ENCODE measurements at regions not wholly inside any gene's neighbourhood (a gene's known extent, or its start where the extent isn't known, plus 50 kb on each side); places are given as distances from the start of the nearest gene placed in this dataset.

DNA sequence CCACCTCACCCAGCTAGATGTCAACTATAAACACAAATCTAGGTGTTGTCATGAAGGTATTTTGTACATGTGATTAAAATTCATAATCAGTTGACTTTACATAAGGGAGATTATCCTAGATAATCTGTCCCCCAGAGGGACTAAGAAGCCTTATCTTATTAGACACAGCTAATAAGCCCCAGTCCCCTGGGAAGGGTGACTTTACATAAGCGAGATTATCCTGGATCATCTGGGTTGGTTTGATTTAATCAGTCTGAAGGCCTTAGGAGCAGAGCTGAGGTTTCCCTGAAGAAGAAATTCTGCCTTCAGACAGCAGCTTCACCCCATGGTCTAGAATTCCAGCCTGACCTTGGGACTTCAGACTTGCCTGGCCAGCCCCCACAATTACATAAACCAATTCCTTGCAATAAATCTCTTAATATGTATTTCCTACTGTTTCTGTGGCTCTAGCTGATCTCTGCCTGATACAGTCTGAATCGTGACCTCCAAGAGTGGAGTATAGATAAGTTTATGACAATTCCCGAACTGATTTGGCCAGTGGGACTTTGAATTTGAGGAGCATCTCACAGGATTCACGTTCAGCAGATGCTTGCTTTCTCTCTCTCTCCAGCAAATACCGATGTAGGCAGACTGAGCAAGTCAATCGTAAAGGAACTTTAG, 66.5 kb downstream of the MRPL46 start:
- H3K27me3 Mint-ChIP-seq (ENCODE audit: low read depth): no peaks in the 10 kb centered on the region
- ATAC-seq: no peak
- no peak overlapping the region for H3K27ac Mint-ChIP-seq
- H3K36me3 Mint-ChIP-seq: no peaks in the 10 kb centered on the region; the same call in 1 of the 2 replicates
- ChIA-PET POLR2A (no interaction called here), CTCF (interaction anchor here (0.8 to 4.7 kb wide), 3 partner anchors 35 to 69 kb away, joined by 3 to 21 read pairs (median 3); no protein-coding TSS in a partner anchor)
- H3K4me1 Mint-ChIP-seq: peaks cover 23% of the 10 kb centered on the region
- peaks cover 8% of the 10 kb centered on the region for H3K9me3 Mint-ChIP-seq
- TF ChIP-seq USF1 (CRISPR knock-in tag; IDR thresholded peaks at IDR 0.05) (no peak), PRRX2 (CRISPR knock-in tag; IDR thresholded peaks at IDR 0.05) (no peak), MYBL2 (CRISPR knock-in tag; IDR thresholded peaks at IDR 0.05) (no peak), NFE2L1 (CRISPR knock-in tag; IDR thresholded peaks at IDR 0.05) (no peak), TEAD4 (CRISPR knock-in tag; IDR thresholded peaks at IDR 0.05) (no peak), OVOL2 (CRISPR knock-in tag; IDR thresholded peaks at IDR 0.05; ENCODE audit: borderline replicate concordance) (no peak), TP53 (CRISPR knock-in tag; IDR thresholded peaks at IDR 0.05) (no peak), EMX1 (CRISPR knock-in tag; IDR thresholded peaks at IDR 0.05) (no peak)
- H3K4me3 Mint-ChIP-seq: no peak overlapping the region
- no peak for DNase-seq (ENCODE audit: low spot score)

DNA sequence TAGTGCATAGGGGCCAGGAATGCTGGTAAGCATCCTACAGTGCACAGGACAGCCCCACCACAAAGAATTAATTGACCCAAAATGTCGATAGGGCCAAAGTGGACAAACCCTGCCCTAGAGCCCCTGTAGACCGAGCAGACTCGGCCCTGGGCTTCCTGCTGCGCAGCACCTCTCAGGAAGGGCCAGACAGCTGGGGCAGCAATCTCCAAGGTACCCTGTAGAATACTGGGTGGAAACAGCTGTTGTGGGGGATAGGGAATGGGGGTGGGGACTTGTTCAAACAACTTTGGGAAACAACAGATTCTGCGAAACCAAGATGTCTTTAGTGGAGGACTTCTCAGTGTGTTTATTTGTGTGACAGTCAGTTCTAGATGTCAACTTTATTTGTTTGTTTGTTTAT, 67.1 kb downstream of the MRPL46 start:
- no peak for TF ChIP-seq CREM (CRISPR knock-in tag; IDR thresholded peaks at IDR 0.05)
- TF ChIP-seq NFE2L1 (CRISPR knock-in tag; IDR thresholded peaks at IDR 0.05): no peak
- TF ChIP-seq ZNF671 (CRISPR knock-in tag; IDR thresholded peaks at IDR 0.05): no peak
- TF ChIP-seq, protein P1, sequence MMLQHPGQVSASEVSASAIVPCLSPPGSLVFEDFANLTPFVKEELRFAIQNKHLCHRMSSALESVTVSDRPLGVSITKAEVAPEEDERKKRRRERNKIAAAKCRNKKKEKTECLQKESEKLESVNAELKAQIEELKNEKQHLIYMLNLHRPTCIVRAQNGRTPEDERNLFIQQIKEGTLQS (CRISPR knock-in tag; conservative IDR thresholded peaks at IDR 0.05): no peak
- no peak for TF ChIP-seq FOXJ3 (CRISPR knock-in tag; IDR thresholded peaks at IDR 0.05; ENCODE audit: borderline replicate concordance)
- no peak for TF ChIP-seq NR2C2 (CRISPR knock-in tag; IDR thresholded peaks at IDR 0.05)
- TF ChIP-seq ATF6 (CRISPR knock-in tag; IDR thresholded peaks at IDR 0.05): no peak
- TF ChIP-seq SMAD3 (CRISPR knock-in tag; IDR thresholded peaks at IDR 0.05; ENCODE audit: borderline replicate concordance): no peak
- TF ChIP-seq JUN (CRISPR knock-in tag; IDR thresholded peaks at IDR 0.05): no peak
- TF ChIP-seq ZSCAN18 (CRISPR knock-in tag; IDR thresholded peaks at IDR 0.05): no peak
- TF ChIP-seq IRF2 (CRISPR knock-in tag; IDR thresholded peaks at IDR 0.05; ENCODE audit: borderline replicate concordance, low read depth): no peak
- no peak for TF ChIP-seq PREB (CRISPR knock-in tag; IDR thresholded peaks at IDR 0.05; ENCODE audit: borderline replicate concordance)
- TF ChIP-seq USF1 (CRISPR knock-in tag; IDR thresholded peaks at IDR 0.05): no peak
- TF ChIP-seq, protein P2, sequence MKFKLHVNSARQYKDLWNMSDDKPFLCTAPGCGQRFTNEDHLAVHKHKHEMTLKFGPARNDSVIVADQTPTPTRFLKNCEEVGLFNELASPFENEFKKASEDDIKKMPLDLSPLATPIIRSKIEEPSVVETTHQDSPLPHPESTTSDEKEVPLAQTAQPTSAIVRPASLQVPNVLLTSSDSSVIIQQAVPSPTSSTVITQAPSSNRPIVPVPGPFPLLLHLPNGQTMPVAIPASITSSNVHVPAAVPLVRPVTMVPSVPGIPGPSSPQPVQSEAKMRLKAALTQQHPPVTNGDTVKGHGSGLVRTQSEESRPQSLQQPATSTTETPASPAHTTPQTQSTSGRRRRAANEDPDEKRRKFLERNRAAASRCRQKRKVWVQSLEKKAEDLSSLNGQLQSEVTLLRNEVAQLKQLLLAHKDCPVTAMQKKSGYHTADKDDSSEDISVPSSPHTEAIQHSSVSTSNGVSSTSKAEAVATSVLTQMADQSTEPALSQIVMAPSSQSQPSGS (CRISPR knock-in tag; IDR thresholded peaks at IDR 0.05; ENCODE audit: borderline replicate concordance, low read depth): no peak
- no peak for TF ChIP-seq RORB (CRISPR knock-in tag; IDR thresholded peaks at IDR 0.05)
- TF ChIP-seq JAZF1 (CRISPR knock-in tag; IDR thresholded peaks at IDR 0.05): no peak
- H3K4me1 Mint-ChIP-seq: peaks cover 23% of the 10 kb centered on the region
- peaks cover 1% of the 10 kb centered on the region; the same call in 1 of the 2 replicates for H3K9me3 Mint-ChIP-seq
- H3K27ac Mint-ChIP-seq: no peak overlapping the region
- no peaks in the 10 kb centered on the region for H3K27me3 Mint-ChIP-seq (ENCODE audit: low read depth)
- H3K36me3 Mint-ChIP-seq: no peaks in the 10 kb centered on the region
- POLR2A ChIA-PET: no interaction called here
- ATAC-seq (no peak), DNase-seq (ENCODE audit: low spot score) (no peak)
- CTCF ChIA-PET: interaction anchor here (4.7 kb wide), 1 partner anchor 36 kb away, joined by 21 read pairs; no protein-coding TSS in a partner anchor
- H3K4me3 Mint-ChIP-seq: no peak overlapping the region

Measured in WTC11 (cell line).